GM19043 (cell line): ENCODE measurements at regions not wholly inside any gene's neighbourhood (a gene's known extent, or its start where the extent isn't known, plus 50 kb on each side); places are given as distances from the start of the nearest gene placed in this dataset.

Source experiments
- ATAC-seq: cut with Tn5 transposase; IDR thresholded peaks from one replicate; pipeline ENCODE4 v1.9.1; 2021; ENCODE audit warnings: low read depth; ENCODE audit not compliant: unreplicated experiment

- no peak for ATAC-seq
Measured at GRCh38 chr9:16223074-16223871, 647.2 kb downstream of the BNC2 start.

GRCh38 chr9:16230731-16231130, 639.7 kb downstream of the BNC2 start:
- no peak for ATAC-seq

GRCh38 chr9:16236311-16236710, 634.2 kb downstream of the BNC2 start:
- no peak for ATAC-seq

- ATAC-seq: no peak
Measured at GRCh38 chr9:16236882-16237281, 633.6 kb downstream of the BNC2 start.

GRCh38 chr9:16238623-16239138, 631.8 kb downstream of the BNC2 start:
- no peak for ATAC-seq

GRCh38 chr9:16241231-16241630, 629.2 kb downstream of the BNC2 start:
- ATAC-seq: no peak

- ATAC-seq: no peak
Measured at GRCh38 chr9:16243798-16244197, 626.7 kb downstream of the BNC2 start.

- ATAC-seq: no peak
Measured at GRCh38 chr9:16245756-16246440, 624.6 kb downstream of the BNC2 start.

- ATAC-seq: no peak
Measured at GRCh38 chr9:16246785-16247184, 623.7 kb downstream of the BNC2 start.

- no peak for ATAC-seq
Measured at GRCh38 chr9:16247188-16247875, 623.1 kb downstream of the BNC2 start.

GRCh38 chr9:16248822-16249221, 621.6 kb downstream of the BNC2 start:
- no peak for ATAC-seq

- no peak for ATAC-seq
Measured at GRCh38 chr9:16252616-16253015, 617.9 kb downstream of the BNC2 start.

- no peak for ATAC-seq
Measured at GRCh38 chr9:16254674-16255073, 615.8 kb downstream of the BNC2 start.

- ATAC-seq: no peak
Measured at GRCh38 chr9:16255217-16255616, 615.3 kb downstream of the BNC2 start.

GRCh38 chr9:16257604-16258003, 612.9 kb downstream of the BNC2 start:
- ATAC-seq: no peak

GRCh38 chr9:16258191-16258590, 612.3 kb downstream of the BNC2 start:
- ATAC-seq: no peak

- ATAC-seq: no peak
Measured at GRCh38 chr9:16258708-16259107, 611.8 kb downstream of the BNC2 start.

- no peak for ATAC-seq
Measured at GRCh38 chr9:16262477-16263261, 607.8 kb downstream of the BNC2 start.

- ATAC-seq: no peak
Measured at GRCh38 chr9:16265688-16266087, 604.8 kb downstream of the BNC2 start.

GRCh38 chr9:16266648-16267276, 603.7 kb downstream of the BNC2 start:
- ATAC-seq: no peak
